Karpas-422 (cell line): ENCODE measurements at regions not wholly inside any gene's neighbourhood (a gene's known extent, or its start where the extent isn't known, plus 50 kb on each side); places are given as distances from the start of the nearest gene placed in this dataset.

Source experiments
- DNase-seq: peaks from one replicate; pipeline ENCODE4 v3.0.0-alpha.2; 2015
- H2AFZ ChIP-seq: fragments of 200-600 bp; sonication (generic); 2 replicates; pipeline ENCODE4 v1.6.1; 2014; ENCODE audit warnings: antibody characterized with exemption, low read length, mixed read lengths
- H3K27ac ChIP-seq: fragments of 200-600 bp; sonication (generic); 2 replicates; pipeline ENCODE4 v1.5.1; 2014; ENCODE audit warnings: mild to moderate bottlenecking, low read length, moderate library complexity
- H3K27me3 ChIP-seq: fragments of 200-600 bp; sonication (generic); 2 replicates; pipeline ENCODE4 v1.6.1; 2014; ENCODE audit warnings: low read length, mixed read lengths
- H3K36me3 ChIP-seq: fragments of 200-600 bp; sonication (generic); 2 replicates; pipeline ENCODE4 v1.6.1; 2014; ENCODE audit warnings: low read length, mixed read lengths; ENCODE audit not compliant: insufficient read depth
- H3K4me1 ChIP-seq: fragments of 200-600 bp; sonication (generic); 2 replicates; pipeline ENCODE4 v1.6.1; 2014; ENCODE audit warnings: mild to moderate bottlenecking, low read length, mixed read lengths
- H3K4me2 ChIP-seq: fragments of 200-600 bp; sonication (generic); 2 replicates; pipeline ENCODE4 v1.6.1; 2014; ENCODE audit warnings: low read length, low read depth, mild to moderate bottlenecking; ENCODE audit not compliant: poor library complexity, severe bottlenecking
- H3K4me3 ChIP-seq: fragments of 200-600 bp; sonication (generic); 2 replicates; pipeline ENCODE4 v1.5.1; 2014; ENCODE audit warnings: mild to moderate bottlenecking, antibody characterized with exemption, low read length, mixed read lengths
- H3K79me2 ChIP-seq: fragments of 200-600 bp; sonication (generic); 2 replicates; pipeline ENCODE4 v1.6.1; 2014; ENCODE audit warnings: mild to moderate bottlenecking, low read length, mixed read lengths
- H3K9ac ChIP-seq: fragments of 200-600 bp; sonication (generic); 2 replicates; pipeline ENCODE4 v1.6.0; 2014; ENCODE audit warnings: low read length
- H3K9me2 ChIP-seq: fragments of 200-600 bp; sonication (generic), shearing (Covaris generic); replicated peaks from 2 replicates; pipeline ENCODE4 v1.6.0; 2014; ENCODE audit warnings: mild to moderate bottlenecking, low read length, moderate library complexity; ENCODE audit not compliant: insufficient read depth
- H3K9me3 ChIP-seq: fragments of 300-700, 200-600 bp; sonication (generic); 2 replicates; pipeline ENCODE4 v1.6.1; 2014; ENCODE audit warnings: low read length, mixed read lengths
- H4K20me1 ChIP-seq: fragments of 200-600 bp; sonication (generic); 2 replicates; pipeline ENCODE4 v1.6.1; 2014; ENCODE audit warnings: mild to moderate bottlenecking, antibody characterized with exemption, low read length, low read depth; ENCODE audit not compliant: insufficient read depth

- no peaks in the 10 kb centered on the region for H4K20me1 ChIP-seq
- 0 out of 2 replicates have a peak, but pooled peaks cover 3% of the 10 kb centered on the region for H3K9me3 ChIP-seq
- H3K36me3 ChIP-seq: no peaks in the 10 kb centered on the region
These were observed 216.4 kb downstream of the C6orf118 start for GRCh38 chr6:165092881-165093595.

GRCh38 chr6:165091121-165091785 lies 218.2 kb downstream of the C6orf118 start:
- no peak overlapping the region for H3K4me2 ChIP-seq
- no peak for DNase-seq
- H3K79me2 ChIP-seq: no peaks in the 10 kb centered on the region
- H3K9me3 ChIP-seq: 0 out of 2 replicates have a peak, but pooled peaks cover 3% of the 10 kb centered on the region
- no peak overlapping the region for H3K9ac ChIP-seq
- no peaks in the 10 kb centered on the region for H3K9me2 ChIP-seq
- no peak overlapping the region for H2AFZ ChIP-seq
- H3K27me3 ChIP-seq: no peaks in the 10 kb centered on the region
- H4K20me1 ChIP-seq: no peaks in the 10 kb centered on the region
- H3K4me3 ChIP-seq: no peak overlapping the region
- H3K27ac ChIP-seq: no peak overlapping the region
- H3K36me3 ChIP-seq: no peaks in the 10 kb centered on the region
- H3K4me1 ChIP-seq: no peaks in the 10 kb centered on the region

More at GRCh38 chr6:165092881-165093595, 216.4 kb downstream of the C6orf118 start:
- H3K9me2 ChIP-seq: no peaks in the 10 kb centered on the region
- H3K4me1 ChIP-seq: no peaks in the 10 kb centered on the region
- no peak overlapping the region for H3K9ac ChIP-seq
- no peak overlapping the region for H3K27ac ChIP-seq
- H3K4me3 ChIP-seq: no peak overlapping the region
- H2AFZ ChIP-seq: no peak overlapping the region
- no peaks in the 10 kb centered on the region for H3K79me2 ChIP-seq
- no peak overlapping the region for H3K4me2 ChIP-seq
- no peaks in the 10 kb centered on the region for H3K27me3 ChIP-seq
- DNase-seq: no peak

- Histone ChIP-seq H3K4me3 (no peak overlapping the region), H3K36me3 (no peaks in the 10 kb centered on the region), H3K4me1 (no peaks in the 10 kb centered on the region), H3K27ac (no peak overlapping the region), H3K27me3 (no peaks in the 10 kb centered on the region), H3K9me2 (no peaks in the 10 kb centered on the region), H3K4me2 (no peak overlapping the region), H4K20me1 (no peaks in the 10 kb centered on the region), H3K9me3 (0 out of 2 replicates have a peak, but pooled peaks cover 3% of the 10 kb centered on the region), H2AFZ (no peak overlapping the region), H3K79me2 (no peaks in the 10 kb centered on the region), H3K9ac (no peak overlapping the region)
- no peak for DNase-seq
These were observed 219.2 kb downstream of the C6orf118 start for GRCh38 chr6:165090242-165090641.

GRCh38 chr6:165086814-165087213 lies 222.6 kb downstream of the C6orf118 start:
- Histone ChIP-seq H2AFZ (no peak overlapping the region), H3K4me2 (no peak overlapping the region), H3K4me1 (no peaks in the 10 kb centered on the region), H3K27me3 (no peaks in the 10 kb centered on the region), H3K9me2 (no peaks in the 10 kb centered on the region), H3K9me3 (no peaks in the 10 kb centered on the region), H3K9ac (no peak overlapping the region), H3K79me2 (no peaks in the 10 kb centered on the region), H3K27ac (no peak overlapping the region), H3K4me3 (no peak overlapping the region), H4K20me1 (no peaks in the 10 kb centered on the region), H3K36me3 (no peaks in the 10 kb centered on the region)
- no peak for DNase-seq

GRCh38 chr6:165082636-165083035 lies 226.8 kb downstream of the C6orf118 start:
- no peaks in the 10 kb centered on the region for H3K27me3 ChIP-seq
- H3K9me2 ChIP-seq: no peaks in the 10 kb centered on the region
- H3K79me2 ChIP-seq: no peaks in the 10 kb centered on the region
- H4K20me1 ChIP-seq: no peaks in the 10 kb centered on the region
- no peak for DNase-seq
- H3K4me1 ChIP-seq: no peaks in the 10 kb centered on the region
- no peak overlapping the region for H3K4me2 ChIP-seq
- H3K4me3 ChIP-seq: no peak overlapping the region
- no peaks in the 10 kb centered on the region; the same call in 1 of the 2 replicates for H3K9me3 ChIP-seq
- no peak overlapping the region for H2AFZ ChIP-seq
- no peak overlapping the region for H3K9ac ChIP-seq
- no peaks in the 10 kb centered on the region for H3K36me3 ChIP-seq
- H3K27ac ChIP-seq: no peak overlapping the region

- Histone ChIP-seq H3K9me3 (no peaks in the 10 kb centered on the region; the same call in 1 of the 2 replicates), H3K4me1 (no peaks in the 10 kb centered on the region), H3K4me2 (no peak overlapping the region), H3K36me3 (no peaks in the 10 kb centered on the region), H3K27ac (no peak overlapping the region), H3K27me3 (no peaks in the 10 kb centered on the region), H3K79me2 (no peaks in the 10 kb centered on the region), H2AFZ (no peak overlapping the region), H4K20me1 (no peaks in the 10 kb centered on the region), H3K4me3 (no peak overlapping the region), H3K9me2 (no peaks in the 10 kb centered on the region), H3K9ac (no peak overlapping the region)
- no peak for DNase-seq
These were observed 227.4 kb downstream of the C6orf118 start for GRCh38 chr6:165081944-165082532.

GRCh38 chr6:165077876-165078275 lies 231.5 kb downstream of the C6orf118 start:
- Histone ChIP-seq H3K9ac (no peak overlapping the region), H3K4me1 (no peaks in the 10 kb centered on the region), H3K4me3 (no peak overlapping the region), H3K9me3 (no peaks in the 10 kb centered on the region; the same call in 1 of the 2 replicates), H3K27ac (no peak overlapping the region), H3K36me3 (no peaks in the 10 kb centered on the region), H3K9me2 (no peaks in the 10 kb centered on the region), H3K4me2 (no peak overlapping the region), H2AFZ (no peak overlapping the region), H4K20me1 (no peaks in the 10 kb centered on the region), H3K27me3 (no peaks in the 10 kb centered on the region), H3K79me2 (no peaks in the 10 kb centered on the region)
- no peak for DNase-seq

GRCh38 chr6:165071906-165072305 lies 237.5 kb downstream of the C6orf118 start:
- no peaks in the 10 kb centered on the region for H3K4me1 ChIP-seq
- peaks cover 3% of the 10 kb centered on the region; the same call in 1 of the 2 replicates for H3K9me3 ChIP-seq
- H2AFZ ChIP-seq: no peak overlapping the region
- H3K79me2 ChIP-seq: no peaks in the 10 kb centered on the region
- no peak overlapping the region for H3K9ac ChIP-seq
- no peaks in the 10 kb centered on the region for H3K9me2 ChIP-seq
- no peak for DNase-seq
- no peaks in the 10 kb centered on the region for H3K27me3 ChIP-seq
- no peak overlapping the region for H3K4me3 ChIP-seq
- no peaks in the 10 kb centered on the region for H3K36me3 ChIP-seq
- no peak overlapping the region for H3K27ac ChIP-seq
- no peaks in the 10 kb centered on the region for H4K20me1 ChIP-seq
- H3K4me2 ChIP-seq: no peak overlapping the region
